H7 (cell line): ENCODE measurements at regions not wholly inside any gene's neighbourhood (a gene's known extent, or its start where the extent isn't known, plus 50 kb on each side); places are given as distances from the start of the nearest gene placed in this dataset.

Source experiments
- DNase-seq: peaks from one replicate; pipeline ENCODE4 v3.0.0; 2012
- H3K27me3 ChIP-seq: 2 replicates; pipeline ENCODE4 v1.6.0; 2011; ENCODE audit warnings: mild to moderate bottlenecking, low read length; ENCODE audit not compliant: control insufficient read depth, insufficient read depth
- H3K36me3 ChIP-seq: replicated peaks from 2 replicates; pipeline ENCODE4 v1.5.1; 2011; ENCODE audit warnings: low read length; ENCODE audit not compliant: control insufficient read depth, insufficient read depth
- H3K4me3 ChIP-seq: 2 replicates; pipeline ENCODE4 v1.5.1; 2011; ENCODE audit warnings: low read depth, mild to moderate bottlenecking, control low read depth, low read length, moderate library complexity; ENCODE audit not compliant: insufficient read depth

- DNase-seq: no peak
- no peak overlapping the region for H3K4me3 ChIP-seq
- H3K27me3 ChIP-seq: no peaks in the 10 kb centered on the region
Observed at GRCh38 chr12:98180603-98181002, 334.8 kb upstream of the TMPO start.

GRCh38 chr12:98182821-98183220, 332.6 kb upstream of the TMPO start:
- H3K4me3 ChIP-seq: no peak overlapping the region
- no peak for DNase-seq
- H3K36me3 ChIP-seq: no peaks in the 10 kb centered on the region
- no peaks in the 10 kb centered on the region for H3K27me3 ChIP-seq

More at GRCh38 chr12:98180603-98181002, 334.8 kb upstream of the TMPO start:
- no peaks in the 10 kb centered on the region for H3K36me3 ChIP-seq

GRCh38 chr12:98185606-98186005, 329.8 kb upstream of the TMPO start:
- no peaks in the 10 kb centered on the region for H3K27me3 ChIP-seq
- H3K36me3 ChIP-seq: no peaks in the 10 kb centered on the region
- no peak overlapping the region for H3K4me3 ChIP-seq
- no peak for DNase-seq

- Histone ChIP-seq H3K36me3 (no peaks in the 10 kb centered on the region), H3K27me3 (no peaks in the 10 kb centered on the region), H3K4me3 (no peak overlapping the region)
- no peak for DNase-seq
Observed at GRCh38 chr12:98188650-98189077, 326.7 kb upstream of the TMPO start.

GRCh38 chr12:98194591-98194990, 320.8 kb upstream of the TMPO start:
- DNase-seq: no peak
- no peak overlapping the region for H3K4me3 ChIP-seq
- H3K36me3 ChIP-seq: no peaks in the 10 kb centered on the region
- no peaks in the 10 kb centered on the region for H3K27me3 ChIP-seq

GRCh38 chr12:98198261-98198982, 317.0 kb upstream of the TMPO start:
- no peak overlapping the region for H3K4me3 ChIP-seq
- H3K36me3 ChIP-seq: no peaks in the 10 kb centered on the region
- no peak for DNase-seq
- H3K27me3 ChIP-seq: no peaks in the 10 kb centered on the region

- H3K27me3 ChIP-seq: no peaks in the 10 kb centered on the region
- H3K4me3 ChIP-seq: no peak overlapping the region
- H3K36me3 ChIP-seq: no peaks in the 10 kb centered on the region
- no peak for DNase-seq
Observed at GRCh38 chr12:98208816-98209215, 306.6 kb upstream of the TMPO start.

GRCh38 chr12:98211909-98212695, 303.3 kb upstream of the TMPO start:
- H3K36me3 ChIP-seq: no peaks in the 10 kb centered on the region
- no peak for DNase-seq
- H3K4me3 ChIP-seq: no peak overlapping the region
- no peaks in the 10 kb centered on the region for H3K27me3 ChIP-seq

- Histone ChIP-seq H3K36me3 (no peaks in the 10 kb centered on the region), H3K4me3 (no peak overlapping the region), H3K27me3 (no peaks in the 10 kb centered on the region)
- peak; percentile 17 for DNase-seq
Observed at GRCh38 chr12:98213556-98213955, 301.8 kb upstream of the TMPO start.

GRCh38 chr12:98217257-98217656, 298.1 kb upstream of the TMPO start:
- Histone ChIP-seq H3K36me3 (no peaks in the 10 kb centered on the region), H3K27me3 (no peaks in the 10 kb centered on the region), H3K4me3 (no peak overlapping the region)
- no peak for DNase-seq

GRCh38 chr12:98220636-98221035, 294.8 kb upstream of the TMPO start:
- no peak overlapping the region for H3K4me3 ChIP-seq
- no peaks in the 10 kb centered on the region for H3K27me3 ChIP-seq
- DNase-seq: no peak
- no peaks in the 10 kb centered on the region for H3K36me3 ChIP-seq

GRCh38 chr12:98221243-98221808, 294.1 kb upstream of the TMPO start:
- DNase-seq: no peak
- no peak overlapping the region for H3K4me3 ChIP-seq
- H3K36me3 ChIP-seq: no peaks in the 10 kb centered on the region
- H3K27me3 ChIP-seq: no peaks in the 10 kb centered on the region

- H3K36me3 ChIP-seq: no peaks in the 10 kb centered on the region
- no peaks in the 10 kb centered on the region for H3K27me3 ChIP-seq
- no peak overlapping the region for H3K4me3 ChIP-seq
- no peak for DNase-seq
Observed at GRCh38 chr12:98222135-98222534, 293.3 kb upstream of the TMPO start.

- Histone ChIP-seq H3K4me3 (no peak overlapping the region), H3K27me3 (no peaks in the 10 kb centered on the region), H3K36me3 (no peaks in the 10 kb centered on the region)
- no peak for DNase-seq
Observed at GRCh38 chr12:98224584-98225221, 290.7 kb upstream of the TMPO start.

GRCh38 chr12:98227162-98227561, 288.2 kb upstream of the TMPO start:
- Histone ChIP-seq H3K4me3 (no peak overlapping the region), H3K27me3 (no peaks in the 10 kb centered on the region), H3K36me3 (no peaks in the 10 kb centered on the region)
- peak; percentile 12 for DNase-seq
